H1 (cell line): ENCODE measurements at regions not wholly inside any gene's neighbourhood (a gene's known extent, or its start where the extent isn't known, plus 50 kb on each side); places are given as distances from the start of the nearest gene placed in this dataset.

Experiments used
- CTCF ChIA-PET: fragments of 300-600 bp; sonication (Branson Sonifier 250); formaldehyde crosslinking; loops from one replicate; lab custom pipeline; 2021; ENCODE audit not compliant: partially characterized antibody; lab: Charles Lee
- POLR2A ChIA-PET: fragments of 300-600 bp; sonication (Branson Sonifier 250); formaldehyde crosslinking; loops from one replicate; lab custom pipeline; 2021; ENCODE audit warnings: inconsistent platforms; ENCODE audit not compliant: partially characterized antibody; lab: Charles Lee
- DNase-seq, 2 experiments: peaks; one replicate each; pipeline versions ENCODE4 v3.0.0 to v3.0.0-alpha.2; 2010 to 2022; ENCODE audit warnings: low spot score in 2 of 2, low read depth in 1 of 2, mixed read lengths in 1 of 2
- FAIRE-seq: peaks from 2 replicates; lab custom pipeline; 2011; peaks lifted over from hg19 to GRCh38; lab: Jason Lieb, UNC
- H2AFZ ChIP-seq: 2 replicates; pipeline ENCODE4 v1.8.1; 2012; ENCODE audit warnings: low read length, inconsistent platforms
- H2AK5ac ChIP-seq: 2 replicates; pipeline ENCODE4 v1.6.1; 2013; ENCODE audit warnings: low read depth, low read length
- H2BK120ac ChIP-seq: replicated peaks from 2 replicates; pipeline ENCODE3; 2013; ENCODE audit warnings: low read depth, low read length, inconsistent platforms
- H2BK12ac ChIP-seq: 2 replicates; pipeline ENCODE4 v1.6.1; 2013; ENCODE audit warnings: low read depth, low read length
- H2BK15ac ChIP-seq: 2 replicates; pipeline ENCODE4 v1.6.1; 2013; ENCODE audit warnings: low read length
- H2BK20ac ChIP-seq: 2 replicates; pipeline ENCODE4 v1.6.1; 2013; ENCODE audit warnings: low read length
- H2BK5ac ChIP-seq: 2 replicates; pipeline ENCODE4 v1.6.1; 2013; ENCODE audit warnings: low read depth, low read length
- H3K14ac ChIP-seq: 2 replicates; pipeline ENCODE4 v1.6.1; 2013; ENCODE audit warnings: inconsistent platforms; ENCODE audit not compliant: insufficient read length
- H3K18ac ChIP-seq: 2 replicates; pipeline ENCODE4 v1.6.1; 2013; ENCODE audit warnings: low read length; ENCODE audit errors: extremely low read depth
- H3K23ac ChIP-seq: 2 replicates; pipeline ENCODE4 v1.6.1; 2013; ENCODE audit warnings: inconsistent platforms; ENCODE audit not compliant: insufficient read length
- H3K23me2 ChIP-seq: 2 replicates; pipeline ENCODE4 v1.6.1; 2013; ENCODE audit warnings: low read depth, low read length
- H3K27ac ChIP-seq: 2 replicates; pipeline ENCODE4 v1.6.1; 2011; ENCODE audit warnings: low read depth, low read length, inconsistent platforms
- H3K27me3 ChIP-seq, 4 experiments: replicated peaks in 1 of 4; 1 replicate in 1 of 4; 2 replicates in 3 of 4; pipeline versions ENCODE4 v1.6.1 to v1.8.1; 2011 to 2013; ENCODE audit warnings: low read length in 3 of 4, mild to moderate bottlenecking in 3 of 4, inconsistent platforms in 2 of 4, mixed read lengths in 2 of 4, moderate library complexity in 1 of 4; ENCODE audit not compliant: control insufficient read depth in 3 of 4, insufficient read depth in 3 of 4; ENCODE audit errors: extremely low read depth in 1 of 4
- H3K36me3 ChIP-seq, 4 experiments: 2 replicates each; pipeline versions ENCODE4 v1.6.1 to v1.8.1; 2011 to 2013; ENCODE audit warnings: mild to moderate bottlenecking in 4 of 4, low read length in 3 of 4, moderate library complexity in 2 of 4, control low read depth in 1 of 4, inconsistent platforms in 1 of 4; ENCODE audit not compliant: insufficient read depth in 4 of 4, control insufficient read depth in 2 of 4
- H3K4ac ChIP-seq: replicated peaks from 2 replicates; pipeline ENCODE3; 2013; ENCODE audit warnings: low read length, low read depth, mixed read lengths, inconsistent platforms; ENCODE audit not compliant: insufficient read length
- H3K4me1 ChIP-seq, 4 experiments: replicated peaks in 1 of 4; 1 replicate in 1 of 4; 2 replicates in 3 of 4; pipeline versions ENCODE4 v1.6.1 to v1.8.1; 2011 to 2013; ENCODE audit warnings: low read length in 3 of 4, inconsistent platforms in 2 of 4, mixed read lengths in 1 of 4; ENCODE audit not compliant: insufficient read depth in 4 of 4, control insufficient read depth in 3 of 4
- H3K4me2 ChIP-seq, 2 experiments: 2 replicates each; pipeline versions ENCODE4 v1.6.1 to v1.8.1; 2011 to 2013; ENCODE audit warnings: low read depth in 2 of 2, low read length in 2 of 2, control low read depth in 1 of 2, inconsistent platforms in 1 of 2, mild to moderate bottlenecking in 1 of 2; ENCODE audit not compliant: insufficient read depth in 1 of 2
- H3K4me3 ChIP-seq, 4 experiments: fragments of 200-600, 300-600 bp in 1 of 4; sonication (generic), shearing (Covaris generic), sonication (Bioruptor Twin) in 1 of 4; 2 replicates each; pipeline versions ENCODE4 v1.5.1 to v1.8.1; 2011 to 2016; ENCODE audit warnings: low read length in 4 of 4, low read depth in 3 of 4, control low read depth in 2 of 4, inconsistent platforms in 2 of 4, mild to moderate bottlenecking in 2 of 4, mixed read lengths in 1 of 4, moderate library complexity in 1 of 4; ENCODE audit not compliant: insufficient read depth in 2 of 4; ENCODE audit errors: extremely low read depth in 1 of 4
- H3K56ac ChIP-seq: replicated peaks from 2 replicates; pipeline ENCODE3; 2013; ENCODE audit warnings: low read depth, mild to moderate bottlenecking, mixed read lengths, low read length, inconsistent platforms; ENCODE audit not compliant: insufficient read length
- H3K79me1 ChIP-seq: 2 replicates; pipeline ENCODE4 v1.6.1; 2013; ENCODE audit warnings: low read depth, low read length, control low read depth
- H3K79me2 ChIP-seq, 2 experiments: 2 replicates each; pipeline versions ENCODE4 v1.6.1 to v1.8.1; 2012 to 2013; ENCODE audit warnings: low read length in 2 of 2, mild to moderate bottlenecking in 2 of 2, inconsistent platforms in 1 of 2; ENCODE audit not compliant: insufficient read depth in 2 of 2, control insufficient read depth in 1 of 2
- H3K9ac ChIP-seq, 4 experiments: replicated peaks in 1 of 4; 1 replicate in 1 of 4; 2 replicates in 3 of 4; pipeline versions ENCODE4 v1.6.1 to v1.8.1; 2011 to 2013; ENCODE audit warnings: low read depth in 3 of 4, low read length in 3 of 4, control low read depth in 2 of 4, mild to moderate bottlenecking in 2 of 4, moderate library complexity in 2 of 4, inconsistent platforms in 1 of 4; ENCODE audit errors: extremely low read depth in 1 of 4
- H3K9me3 ChIP-seq, 2 experiments: 2 replicates each; pipeline versions ENCODE4 v1.6.1 to v1.8.1; 2012 to 2013; ENCODE audit warnings: mild to moderate bottlenecking in 2 of 2, moderate library complexity in 2 of 2, control low read depth in 1 of 2, inconsistent platforms in 1 of 2, low read depth in 1 of 2, low read length in 1 of 2, mixed read lengths in 1 of 2; ENCODE audit not compliant: insufficient read depth in 2 of 2
- H4K20me1 ChIP-seq, 2 experiments: replicated peaks in 1 of 2; 2 replicates each; pipeline versions ENCODE3 to v1.8.1; 2011 to 2013; ENCODE audit warnings: inconsistent platforms in 2 of 2, low read length in 2 of 2, mild to moderate bottlenecking in 1 of 2; ENCODE audit not compliant: insufficient read depth in 2 of 2, control insufficient read depth in 1 of 2
- H4K5ac ChIP-seq: 2 replicates; pipeline ENCODE4 v1.6.1; 2013; ENCODE audit warnings: low read length, low read depth, mixed read lengths, inconsistent platforms; ENCODE audit not compliant: insufficient read length
- H4K8ac ChIP-seq: 2 replicates; pipeline ENCODE4 v1.8.0; 2013; ENCODE audit warnings: mild to moderate bottlenecking, moderate library complexity, low read length, inconsistent platforms; ENCODE audit not compliant: insufficient read depth; ENCODE audit errors: extremely low read depth
- H4K91ac ChIP-seq: replicated peaks from 2 replicates; pipeline ENCODE3; 2013; ENCODE audit warnings: low read length, mixed read lengths, inconsistent platforms; ENCODE audit not compliant: insufficient read length
- ASH2L ChIP-seq: fragments of 200-600, 300-600 bp; sonication (generic); IDR thresholded peaks from one replicate; pipeline ENCODE4 v1.7.1; 2017; ENCODE audit warnings: low read length
- ATF2 ChIP-seq: IDR thresholded peaks from 2 replicates; pipeline ENCODE4 v1.6.1; 2012; ENCODE audit warnings: low read length, inconsistent platforms
- BRCA1 ChIP-seq: IDR thresholded peaks from 2 replicates; pipeline ENCODE4 v1.6.1; 2012; ENCODE audit warnings: low read depth, low read length, improper control_type of control experiment
- CBX5 ChIP-seq: fragments of 300-800, 300-1000 bp; sonication (generic); IDR thresholded peaks from 2 replicates; pipeline ENCODE4 v1.7.1; 2016; ENCODE audit warnings: antibody characterized with exemption, low read length, low read depth
- CHD1 ChIP-seq: IDR thresholded peaks from 2 replicates; pipeline ENCODE4 v1.6.1; 2012; ENCODE audit warnings: low read depth, low read length, improper control_type of control experiment
- CHD2 ChIP-seq: IDR thresholded peaks from 2 replicates; pipeline ENCODE4 v1.6.1; 2012; ENCODE audit warnings: low read length, improper control_type of control experiment
- CTBP2 ChIP-seq: IDR thresholded peaks from 2 replicates; pipeline ENCODE4 v1.7.0; 2011; ENCODE audit warnings: borderline replicate concordance, mild to moderate bottlenecking, moderate library complexity, mixed read lengths, low read length; ENCODE audit not compliant: insufficient read depth, insufficient read length
- HDAC6 ChIP-seq: IDR thresholded peaks from one replicate; pipeline ENCODE4 v1.7.1; 2012; ENCODE audit warnings: low read depth, mild to moderate bottlenecking, inconsistent platforms, low read length, moderate library complexity
- KDM4A ChIP-seq: IDR thresholded peaks from one replicate; pipeline ENCODE4 v1.7.1; 2012; ENCODE audit warnings: low read depth, mild to moderate bottlenecking, moderate library complexity, low read length, inconsistent platforms; ENCODE audit not compliant: severe bottlenecking
- PHF8 ChIP-seq: fragments of 200-600 bp; sonication (generic); conservative IDR thresholded peaks from 2 replicates; pipeline ENCODE4 v1.7.1; 2012; ENCODE audit warnings: low read depth, mild to moderate bottlenecking, inconsistent platforms, low read length, moderate library complexity
- RBBP5 ChIP-seq: IDR thresholded peaks from 2 replicates; pipeline ENCODE4 v1.7.1; 2012; ENCODE audit warnings: low read depth, mild to moderate bottlenecking, inconsistent platforms, low read length, moderate library complexity, borderline replicate concordance
- RFX5 ChIP-seq: IDR thresholded peaks from 2 replicates; pipeline ENCODE4 v1.6.1; 2011; ENCODE audit warnings: low read depth, low read length, improper control_type of control experiment, borderline replicate concordance
- WGBS, 2 experiments: shearing (Covaris generic) in 1 of 2; methylation state at CpG; one replicate each; pipeline versions ENCODE4 v1.1.6 to v1.1.7; 2013 to 2015; ENCODE audit warnings: low lambda C conversion rate in 2 of 2, mixed read lengths in 2 of 2, inconsistent platforms in 1 of 2, low coverage in 1 of 2, missing lambda C conversion rate in 1 of 2; ENCODE audit not compliant: insufficient replicate concordance in 2 of 2, insufficient coverage in 1 of 2, insufficient read length in 1 of 2; ENCODE audit errors: extremely low coverage in 1 of 2, missing lambda C conversion rate in 1 of 2; 5-methylcytosine and 5-hydroxymethylcytosine counted together

GRCh38 chr2:183533021-183533420, 408.8 kb downstream of the NUP35 start:
- CTCF ChIA-PET: interaction anchor here (0.7 to 0.8 kb wide), 2 partner anchors 8 to 236 kb away, joined by 3 read pairs; no protein-coding TSS in a partner anchor
- Histone ChIP-seq H3K4ac (no peak overlapping the region), H3K36me3 (no peaks in the 10 kb centered on the region), H3K9ac (no peak overlapping the region), H2BK5ac (no peak overlapping the region; the same call in 1 of the 2 replicates), H4K20me1 (no peaks in the 10 kb centered on the region), H4K5ac (no peak overlapping the region), H3K4me1 (peaks cover 0 to 32% (median 6%) of the 10 kb centered on the region in 4 experiments; a peak in 5 of 7 replicates), H3K79me1 (no peaks in the 10 kb centered on the region), H3K23me2 (no peaks in the 10 kb centered on the region), H2AFZ (no peak overlapping the region), H3K79me2 (no peaks in the 10 kb centered on the region), H2BK15ac (peak overlapping the region; percentile 65; the same call in 1 of the 2 replicates), H3K23ac (no peak overlapping the region), H3K14ac (no peak overlapping the region), H2BK20ac (0 out of 2 replicates have a peak overlapping the region, but pooled peaks have one; percentile 53), H3K18ac (0 out of 2 replicates have a peak overlapping the region, but pooled peaks have one; percentile 11), H3K4me3 (peak overlapping the region in 1 of 4 experiments; percentile 48; a peak in 2 of 8 replicates), H4K8ac (no peak overlapping the region), H2BK120ac (no peak overlapping the region), H2BK12ac (peak overlapping the region; percentile 69; the same call in 1 of the 2 replicates), H4K91ac (no peak overlapping the region), H3K27me3 (no peaks in the 10 kb centered on the region), H3K56ac (no peak overlapping the region), H3K27ac (no peak overlapping the region), H2AK5ac (no peak overlapping the region), H3K9me3 (no peaks in the 10 kb centered on the region), H3K4me2 (peak overlapping the region; percentile 40 to 41; a peak in 3 of 4 replicates)
- POLR2A ChIA-PET: interaction anchor here (1.9 kb wide), 1 partner anchor 10 kb away, joined by 5 read pairs; no protein-coding TSS in a partner anchor
- WGBS, 2 experiments: 32% methylated on average over 2 of the region's 2 CpGs; no CpG with 5 or more reads in 1 of the 2 experiments
- no peak for FAIRE-seq
- DNase-seq: no peak
- TF ChIP-seq ATF2 (no peak), HDAC6 (no peak), CBX5 (no peak), ASH2L (no peak), RFX5 (no peak), CTBP2 (no peak), CHD2 (no peak), RBBP5 (no peak), KDM4A (no peak), BRCA1 (no peak), PHF8 (no peak), CHD1 (no peak)
